ENCODE measurements at regions not wholly inside any gene's neighbourhood (a gene's known extent, or its start where the extent isn't known, plus 50 kb on each side); places are given as distances from the start of the nearest gene placed in this dataset.

DNA sequence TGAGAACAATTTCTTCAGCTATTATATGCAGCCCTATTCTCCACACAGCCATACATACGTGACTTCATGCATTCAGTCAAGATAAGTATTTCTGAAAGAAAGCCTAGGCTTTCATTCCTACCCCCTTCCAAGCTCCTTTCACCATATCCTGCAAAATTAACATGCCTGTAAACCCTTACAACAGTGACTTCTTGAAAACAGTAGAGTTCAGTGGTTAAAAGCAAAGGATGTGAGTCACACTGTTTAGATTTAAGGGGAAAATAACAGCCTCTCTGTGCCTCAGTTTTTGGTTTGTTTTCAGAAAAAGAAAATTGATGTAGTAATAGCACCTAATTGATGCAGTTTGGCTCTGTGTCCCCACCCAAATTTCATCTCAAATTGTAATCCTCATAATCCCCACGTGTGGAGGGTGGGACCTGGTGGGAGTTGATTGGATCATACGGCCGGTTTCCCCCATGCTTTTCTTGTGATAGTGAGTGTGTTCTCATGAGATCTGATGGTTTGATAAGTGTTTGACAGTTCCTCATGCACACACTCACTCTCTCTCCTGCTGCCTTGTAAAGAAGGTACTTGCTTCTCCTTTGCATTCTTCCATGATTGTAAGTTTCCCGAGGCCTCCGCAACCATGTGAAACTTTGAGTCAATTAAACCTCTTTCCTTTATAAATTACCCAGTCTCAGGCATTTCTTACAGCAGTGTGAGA is 264.8 kb downstream of the CETN3 start:
- Histone ChIP-seq H3K36me3 (replicated peaks; ENCODE audit: control insufficient read depth, insufficient read depth, low read length) (no peaks in the 10 kb centered on the region), H3K27me3 (ENCODE audit: control insufficient read depth, insufficient read depth, low read length) (no peaks in the 10 kb centered on the region), H3K4me3 (ENCODE audit: insufficient read depth, low read depth, low read length) (no peak overlapping the region)
- DNase-seq = no peak

DNA sequence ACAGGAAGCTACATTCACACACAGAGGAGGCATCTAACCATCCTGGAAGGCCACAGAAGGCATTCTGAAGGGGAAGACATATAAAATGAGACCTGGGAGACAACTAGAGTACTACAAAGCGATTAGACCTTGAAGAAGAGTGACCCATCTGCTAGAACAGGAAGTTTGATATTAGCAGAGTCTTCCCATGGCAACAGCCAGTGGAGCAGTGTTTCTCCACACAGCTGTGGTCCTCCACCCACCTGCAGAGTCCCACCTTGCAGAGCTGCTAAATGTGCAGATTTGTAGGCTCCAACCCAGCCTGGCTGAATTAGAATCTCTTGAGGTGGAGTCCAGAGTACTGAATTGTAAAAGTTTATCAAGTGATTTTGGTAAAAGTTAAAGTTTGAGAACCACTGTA is 267.0 kb downstream of the CETN3 start:
- no peak for DNase-seq
- Histone ChIP-seq H3K27me3 (ENCODE audit: control insufficient read depth, insufficient read depth, low read length) (no peaks in the 10 kb centered on the region), H3K36me3 (replicated peaks; ENCODE audit: control insufficient read depth, insufficient read depth, low read length) (no peaks in the 10 kb centered on the region), H3K4me3 (ENCODE audit: insufficient read depth, low read depth, low read length) (no peak overlapping the region)

DNA sequence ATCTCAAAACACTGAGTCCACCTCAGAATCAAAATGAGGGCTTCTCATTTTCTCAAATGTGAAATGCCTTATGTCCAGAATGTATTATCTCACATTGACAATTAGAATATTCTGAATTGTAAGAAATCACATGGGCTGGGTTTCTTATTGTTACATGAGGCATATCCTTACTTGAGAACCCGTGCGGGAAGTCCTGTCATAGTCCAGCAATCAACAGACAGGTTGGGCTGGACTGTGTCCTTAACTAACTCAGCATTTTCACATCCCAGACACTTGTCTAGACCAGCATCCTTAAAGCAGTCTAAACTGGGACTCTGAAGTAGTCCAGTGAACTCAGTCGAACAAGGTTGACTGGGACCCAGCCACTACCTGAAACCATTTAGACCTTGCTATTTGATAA is 267.6 kb downstream of the CETN3 start:
- Histone ChIP-seq H3K36me3 (replicated peaks; ENCODE audit: control insufficient read depth, insufficient read depth, low read length) (no peaks in the 10 kb centered on the region), H3K27me3 (ENCODE audit: control insufficient read depth, insufficient read depth, low read length) (no peaks in the 10 kb centered on the region), H3K4me3 (ENCODE audit: insufficient read depth, low read depth, low read length) (no peak overlapping the region)
- no peak for DNase-seq

DNA sequence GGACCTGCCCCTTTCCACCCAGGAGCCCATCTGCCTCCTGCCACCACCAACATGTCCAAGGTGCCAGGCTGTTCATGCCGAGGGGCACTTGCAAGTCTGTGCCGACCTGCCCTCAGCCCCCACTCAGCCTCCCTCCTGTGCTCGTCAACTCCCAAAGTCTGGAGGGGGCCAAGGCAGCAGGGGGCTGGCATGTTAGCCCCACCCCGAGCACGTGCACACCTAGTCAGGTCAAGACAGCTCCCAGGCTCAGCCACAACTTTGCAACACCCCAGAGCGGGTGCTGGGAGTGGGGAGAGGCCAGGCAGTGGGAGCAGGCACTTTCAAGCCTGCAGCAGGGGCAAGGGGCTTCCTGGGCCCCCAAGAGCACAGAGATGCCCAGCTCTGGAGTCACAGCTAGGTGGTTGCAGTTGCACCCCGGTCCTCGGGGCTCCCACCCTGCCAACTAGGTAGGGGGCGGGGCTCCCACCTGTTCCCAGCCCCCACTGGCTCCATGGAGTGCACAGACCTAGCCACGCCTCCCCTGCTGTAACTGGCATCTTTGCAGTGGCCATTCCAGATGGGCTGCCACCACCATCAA is 272.5 kb downstream of the CETN3 start:
- Histone ChIP-seq H3K27me3 (ENCODE audit: control insufficient read depth, insufficient read depth, low read length) (no peaks in the 10 kb centered on the region), H3K4me3 (ENCODE audit: insufficient read depth, low read depth, low read length) (no peak overlapping the region), H3K36me3 (replicated peaks; ENCODE audit: control insufficient read depth, insufficient read depth, low read length) (no peaks in the 10 kb centered on the region)
- no peak for DNase-seq

DNA sequence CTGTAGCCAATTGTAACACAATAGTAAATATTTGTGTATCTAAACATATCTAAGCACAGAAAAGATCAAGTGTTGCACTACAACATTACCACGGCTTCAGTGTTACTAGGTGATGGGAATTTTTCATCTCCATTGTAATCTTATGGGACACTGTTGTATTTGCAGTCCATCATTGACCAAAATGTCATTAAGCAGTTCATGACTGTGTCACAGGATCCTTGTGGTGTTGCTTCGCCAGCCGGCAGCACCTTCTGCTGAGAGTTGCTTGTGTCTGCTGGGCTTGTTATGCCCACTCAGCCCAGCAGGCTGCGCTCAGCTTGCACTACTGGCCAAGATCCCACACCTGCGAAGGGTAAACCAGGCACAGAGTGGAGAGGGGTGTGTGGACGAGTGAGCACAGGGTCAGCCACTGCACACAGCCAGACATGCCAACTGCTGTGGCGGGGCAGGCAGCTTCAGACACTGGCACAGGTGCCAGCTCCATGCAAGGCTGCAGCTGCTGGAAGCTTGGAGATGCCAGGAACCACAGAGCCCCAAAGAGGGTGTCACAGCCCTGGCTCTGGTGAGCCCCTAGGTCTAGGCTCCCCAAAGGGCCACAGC is 273.7 kb downstream of the CETN3 start:
- DNase-seq = peak; percentile 44
- no peak overlapping the region for H3K4me3 ChIP-seq (ENCODE audit: insufficient read depth, low read depth, low read length)
- no peaks in the 10 kb centered on the region for H3K27me3 ChIP-seq (ENCODE audit: control insufficient read depth, insufficient read depth, low read length)
- H3K36me3 ChIP-seq (replicated peaks; ENCODE audit: control insufficient read depth, insufficient read depth, low read length) = no peaks in the 10 kb centered on the region

DNA sequence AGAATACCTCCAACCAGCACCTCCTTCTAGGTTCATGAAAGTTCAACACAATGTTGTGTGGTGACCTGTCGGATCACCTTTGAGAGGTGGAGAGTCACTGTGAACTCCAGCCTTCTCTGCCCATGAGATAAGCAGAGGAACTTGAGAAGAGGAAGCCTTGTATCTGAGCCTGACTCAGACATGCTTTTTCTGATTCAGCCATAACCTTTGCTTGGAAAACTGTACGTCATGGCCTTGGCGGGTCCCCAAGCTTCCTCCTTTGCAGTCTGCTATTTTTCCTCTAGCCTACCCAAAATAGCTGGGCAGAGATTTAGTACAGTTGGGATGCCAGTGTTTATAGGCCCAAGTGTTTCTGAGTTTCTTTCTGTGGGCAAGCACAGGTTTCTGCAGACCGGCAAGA is 274.7 kb downstream of the CETN3 start:
- Histone ChIP-seq H3K36me3 (replicated peaks; ENCODE audit: control insufficient read depth, insufficient read depth, low read length) (no peaks in the 10 kb centered on the region), H3K4me3 (ENCODE audit: insufficient read depth, low read depth, low read length) (no peak overlapping the region), H3K27me3 (ENCODE audit: control insufficient read depth, insufficient read depth, low read length) (no peaks in the 10 kb centered on the region)
- DNase-seq = no peak

DNA sequence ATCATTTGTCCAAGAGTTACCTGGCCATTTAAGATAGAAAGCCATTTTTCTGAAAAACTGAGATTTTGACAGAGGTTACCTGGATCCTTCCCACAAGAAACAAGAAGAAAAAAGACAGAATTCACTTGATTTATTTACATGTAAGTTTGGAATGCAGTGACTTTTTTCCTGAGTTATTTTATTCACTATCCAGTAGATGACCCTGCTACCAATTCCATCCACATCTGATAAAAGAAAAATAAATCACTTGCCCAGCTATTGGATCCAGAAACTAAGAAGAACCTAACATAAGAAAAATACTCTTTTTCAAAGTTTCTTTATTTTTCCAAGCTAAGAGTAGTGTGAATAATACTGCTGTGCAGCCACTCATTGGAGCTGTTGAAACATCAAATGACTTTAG is 275.2 kb downstream of the CETN3 start:
- H3K36me3 ChIP-seq (replicated peaks; ENCODE audit: control insufficient read depth, insufficient read depth, low read length) = no peaks in the 10 kb centered on the region
- DNase-seq = no peak
- H3K4me3 ChIP-seq (ENCODE audit: insufficient read depth, low read depth, low read length) = no peak overlapping the region
- H3K27me3 ChIP-seq (ENCODE audit: control insufficient read depth, insufficient read depth, low read length) = no peaks in the 10 kb centered on the region

DNA sequence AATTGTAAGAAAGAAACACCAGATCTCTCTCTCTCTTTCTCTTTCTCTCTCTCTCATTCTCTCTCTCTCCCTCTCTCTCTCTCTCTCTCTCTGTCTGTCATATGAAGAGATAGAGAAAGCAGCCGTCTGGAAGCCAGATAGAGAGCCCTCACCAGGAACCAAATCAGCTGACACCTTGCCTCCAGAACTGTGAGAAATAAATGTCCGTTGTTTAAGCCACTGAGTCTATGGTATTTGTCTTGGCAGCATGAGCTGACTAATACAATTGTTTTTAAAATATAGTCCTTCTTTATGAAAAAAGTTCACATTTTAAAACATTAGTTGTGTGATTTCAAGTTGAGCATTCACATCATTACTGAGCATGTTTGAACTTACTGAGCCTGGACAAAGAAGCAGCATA is 275.6 kb downstream of the CETN3 start:
- Histone ChIP-seq H3K36me3 (replicated peaks; ENCODE audit: control insufficient read depth, insufficient read depth, low read length) (no peaks in the 10 kb centered on the region), H3K27me3 (ENCODE audit: control insufficient read depth, insufficient read depth, low read length) (no peaks in the 10 kb centered on the region), H3K4me3 (ENCODE audit: insufficient read depth, low read depth, low read length) (no peak overlapping the region)
- DNase-seq = no peak

DNA sequence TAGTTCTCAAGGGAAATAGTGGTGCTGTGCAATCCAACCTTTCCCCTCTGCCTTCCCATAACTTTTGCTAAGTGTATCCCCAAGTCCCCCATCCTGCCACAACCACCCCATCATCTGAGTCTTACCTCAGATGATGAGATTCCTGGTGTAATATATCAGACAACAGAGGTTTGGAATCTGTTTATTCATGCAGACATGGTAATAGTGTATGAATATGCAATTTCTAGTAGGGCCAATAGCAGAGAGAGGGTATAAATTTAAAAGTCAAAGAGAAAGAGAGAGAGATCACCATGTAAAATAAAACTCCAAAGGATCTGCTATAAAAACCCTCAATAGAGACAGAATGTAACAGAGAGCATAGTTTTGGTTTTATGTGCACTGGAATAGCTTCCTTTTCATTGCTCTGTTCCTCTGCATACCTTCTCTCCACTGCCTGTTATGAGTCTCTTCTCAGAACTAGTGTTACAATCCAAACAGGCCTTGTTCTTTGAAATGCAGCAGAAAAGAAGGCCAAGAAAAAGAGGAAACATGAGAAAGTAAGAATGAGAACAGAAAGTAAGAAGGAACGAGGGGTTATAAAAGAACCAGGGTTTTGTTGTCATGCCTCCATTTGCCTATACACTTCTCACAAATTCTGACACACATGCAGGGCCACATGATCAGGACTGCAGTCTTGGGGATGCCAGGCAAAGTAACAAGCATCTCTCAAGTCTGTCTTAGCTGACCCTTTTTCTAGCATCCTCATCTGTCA is 278.0 kb downstream of the CETN3 start:
- Histone ChIP-seq H3K4me3 (ENCODE audit: insufficient read depth, low read depth, low read length) (no peak overlapping the region), H3K27me3 (ENCODE audit: control insufficient read depth, insufficient read depth, low read length) (no peaks in the 10 kb centered on the region), H3K36me3 (replicated peaks; ENCODE audit: control insufficient read depth, insufficient read depth, low read length) (no peaks in the 10 kb centered on the region)
- DNase-seq = no peak

DNA sequence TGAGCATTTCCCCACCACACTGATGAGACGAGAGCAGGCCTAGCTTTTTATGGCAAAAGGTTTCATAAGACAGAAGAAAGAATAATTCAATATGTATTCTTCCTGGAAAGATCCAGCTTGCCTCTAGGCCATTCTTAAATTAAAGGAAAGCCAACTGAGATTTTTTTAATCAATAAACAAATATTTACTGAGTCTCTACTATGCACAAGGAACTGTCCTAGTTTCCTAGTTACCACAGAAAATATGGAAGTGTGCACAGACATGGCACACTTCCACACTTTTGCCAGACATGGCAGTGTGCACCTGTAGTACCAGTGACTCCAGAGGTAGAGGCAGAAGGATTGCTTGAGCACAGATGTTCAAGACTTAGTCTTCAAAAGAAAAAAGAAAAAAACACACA is 281.0 kb downstream of the CETN3 start:
- Histone ChIP-seq H3K36me3 (replicated peaks; ENCODE audit: control insufficient read depth, insufficient read depth, low read length) (no peaks in the 10 kb centered on the region), H3K27me3 (ENCODE audit: control insufficient read depth, insufficient read depth, low read length) (no peaks in the 10 kb centered on the region), H3K4me3 (ENCODE audit: insufficient read depth, low read depth, low read length) (no peak overlapping the region)
- DNase-seq = no peak

DNA sequence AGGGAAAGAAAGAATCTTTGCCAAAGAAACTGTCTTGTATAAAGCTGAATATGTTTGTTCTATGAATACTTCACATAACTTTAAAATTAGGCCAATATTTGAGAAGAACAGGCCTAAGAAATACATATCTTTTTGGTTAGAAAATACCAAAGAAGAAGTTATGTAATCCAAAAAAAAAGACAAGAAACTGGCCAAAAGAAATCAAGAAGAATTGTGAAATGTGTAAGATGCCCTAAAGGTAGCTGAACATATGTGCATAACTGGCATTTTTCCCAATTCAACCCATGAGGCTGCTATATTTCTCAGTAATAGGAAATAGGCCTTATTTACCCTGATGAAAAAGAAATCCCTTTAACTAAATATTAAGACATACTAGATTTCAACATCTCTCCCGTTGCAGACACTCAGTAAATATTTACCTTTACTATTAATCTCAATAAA is 290.0 kb downstream of the CETN3 start:
- Histone ChIP-seq H3K27me3 (ENCODE audit: control insufficient read depth, insufficient read depth, low read length) (no peaks in the 10 kb centered on the region), H3K4me3 (ENCODE audit: insufficient read depth, low read depth, low read length) (no peak overlapping the region)

DNA sequence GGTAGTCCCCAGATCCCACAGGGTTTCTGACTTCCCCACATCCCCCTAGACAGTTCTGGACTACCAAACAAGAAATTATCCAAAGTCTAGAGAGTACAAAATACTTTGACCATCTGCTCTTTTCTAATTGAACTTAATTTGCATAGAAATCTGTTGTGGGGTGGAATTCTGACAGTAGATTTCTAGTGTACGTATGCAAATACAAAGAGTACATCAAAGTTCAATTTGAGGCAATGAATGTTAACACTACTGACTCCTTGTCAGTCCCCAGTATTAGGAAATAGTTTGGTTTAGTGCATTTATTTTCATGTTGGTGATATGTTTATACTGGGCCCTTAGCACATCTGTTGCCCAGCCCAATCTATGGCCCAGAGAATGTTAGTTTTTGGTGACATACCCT is 292.6 kb downstream of the CETN3 start:
- no peak for DNase-seq
- Histone ChIP-seq H3K27me3 (ENCODE audit: control insufficient read depth, insufficient read depth, low read length) (no peaks in the 10 kb centered on the region), H3K4me3 (ENCODE audit: insufficient read depth, low read depth, low read length) (no peak overlapping the region), H3K36me3 (replicated peaks; ENCODE audit: control insufficient read depth, insufficient read depth, low read length) (no peaks in the 10 kb centered on the region)

More for the DNA sequence above, 290.0 kb downstream of the CETN3 start:
- DNase-seq = no peak
- H3K36me3 ChIP-seq (replicated peaks; ENCODE audit: control insufficient read depth, insufficient read depth, low read length) = no peaks in the 10 kb centered on the region

DNA sequence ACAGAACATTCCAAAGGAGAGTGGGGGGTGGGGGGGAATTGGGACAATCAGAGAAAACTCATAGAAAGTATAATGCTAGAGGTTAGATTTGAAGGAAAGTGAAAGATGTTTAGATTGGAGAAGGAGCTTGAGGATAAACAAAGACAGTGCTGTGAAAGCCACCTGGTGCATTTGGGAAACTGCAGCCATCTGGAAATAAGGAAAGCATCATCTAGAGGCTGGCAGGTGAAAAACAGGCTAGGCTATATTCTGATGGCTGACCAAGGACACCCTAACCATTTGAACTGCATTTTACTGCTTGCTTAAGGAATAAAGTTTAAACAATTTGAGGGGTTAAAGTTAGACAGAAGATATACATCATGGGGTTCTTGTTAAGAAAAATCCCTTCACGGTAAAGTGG is 296.4 kb downstream of the CETN3 start:
- no peaks in the 10 kb centered on the region for H3K27me3 ChIP-seq (ENCODE audit: control insufficient read depth, insufficient read depth, low read length)
- DNase-seq = no peak
- H3K4me3 ChIP-seq (ENCODE audit: insufficient read depth, low read depth, low read length) = no peak overlapping the region
- no peaks in the 10 kb centered on the region for H3K36me3 ChIP-seq (replicated peaks; ENCODE audit: control insufficient read depth, insufficient read depth, low read length)

DNA sequence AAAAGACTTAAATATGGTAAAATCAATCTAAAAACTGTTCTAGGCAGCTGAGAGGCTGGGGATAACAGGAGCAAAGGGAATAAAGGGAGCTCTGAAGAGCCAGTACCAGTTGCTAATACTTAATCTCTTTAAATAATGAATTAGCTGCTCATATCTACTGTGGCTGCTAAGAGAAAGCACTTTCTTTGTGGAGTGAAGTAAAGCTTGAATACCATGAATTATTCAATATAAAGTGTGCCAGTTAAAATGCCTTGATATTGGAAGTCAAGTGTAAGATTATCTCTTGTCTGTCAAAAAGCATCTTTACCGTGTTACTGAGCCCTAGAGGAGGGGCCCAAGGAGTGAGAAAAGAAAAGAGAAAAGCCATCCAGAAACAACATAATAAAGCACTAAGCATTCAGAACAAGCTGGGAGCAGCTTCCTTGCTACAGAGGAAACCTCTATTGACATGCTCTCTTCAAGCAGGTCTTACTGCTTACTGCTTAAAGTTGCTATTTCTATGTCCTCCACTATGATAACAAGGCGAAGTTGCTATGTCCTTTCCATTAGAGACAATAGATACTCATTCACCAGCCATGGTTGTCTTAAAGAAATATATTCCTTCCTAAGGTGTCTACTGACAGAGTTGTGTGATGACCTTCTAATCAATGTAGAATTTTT is 297.4 kb downstream of the CETN3 start:
- DNase-seq = no peak
- H3K36me3 ChIP-seq (replicated peaks; ENCODE audit: control insufficient read depth, insufficient read depth, low read length) = no peaks in the 10 kb centered on the region

More for the DNA sequence above, 297.4 kb downstream of the CETN3 start:
- Histone ChIP-seq H3K27me3 (ENCODE audit: control insufficient read depth, insufficient read depth, low read length) (no peaks in the 10 kb centered on the region), H3K4me3 (ENCODE audit: insufficient read depth, low read depth, low read length) (no peak overlapping the region)
